Colon (tissue), 2 donors: ENCODE measurements at regions not wholly inside any gene's neighbourhood (a gene's known extent, or its start where the extent isn't known, plus 50 kb on each side); places are given as distances from the start of the nearest gene placed in this dataset.

Experiments used
- FAIRE-seq: peaks from 2 replicates; lab custom pipeline; 2012; peaks lifted over from hg19 to GRCh38; lab: Jason Lieb, UNC
- donor health status: control.
- donor health status: control.

- no peak for FAIRE-seq
Observed at GRCh38 chr13:109644069-109644750, 142.2 kb downstream of the IRS2 start.

GRCh38 chr13:109642358-109642757 lies 144.0 kb downstream of the IRS2 start:
- no peak for FAIRE-seq

GRCh38 chr13:109636736-109637135 lies 149.6 kb downstream of the IRS2 start:
- FAIRE-seq = no peak

- FAIRE-seq = no peak
Observed at GRCh38 chr13:109631069-109631468, 155.3 kb downstream of the IRS2 start.

- no peak for FAIRE-seq
Observed at GRCh38 chr13:109630271-109630670, 156.1 kb downstream of the IRS2 start.

- FAIRE-seq = no peak
Observed at GRCh38 chr13:109629737-109630136, 156.6 kb downstream of the IRS2 start.

- FAIRE-seq = no peak
Observed at GRCh38 chr13:109628251-109628699, 158.1 kb downstream of the IRS2 start.

GRCh38 chr13:109627649-109628048 lies 158.7 kb downstream of the IRS2 start:
- no peak for FAIRE-seq

- FAIRE-seq = no peak
Observed at GRCh38 chr13:109626386-109627171, 159.8 kb downstream of the IRS2 start.

GRCh38 chr13:109625156-109625555 lies 161.2 kb downstream of the IRS2 start:
- FAIRE-seq = no peak

GRCh38 chr13:109622006-109622405 lies 164.4 kb downstream of the IRS2 start:
- FAIRE-seq = no peak

- FAIRE-seq = no peak
Observed at GRCh38 chr13:109615721-109616420, 170.5 kb downstream of the IRS2 start.

- FAIRE-seq = no peak
Observed at GRCh38 chr13:109611912-109612691, 174.3 kb downstream of the IRS2 start.

- no peak for FAIRE-seq
Observed at GRCh38 chr13:109610517-109610916, 175.9 kb downstream of the IRS2 start.

GRCh38 chr13:109608503-109608902 lies 177.9 kb downstream of the IRS2 start:
- no peak for FAIRE-seq

- FAIRE-seq = no peak
Observed at GRCh38 chr13:109608059-109608458, 178.3 kb downstream of the IRS2 start.

- FAIRE-seq = no peak
Observed at GRCh38 chr13:109606520-109606919, 179.9 kb downstream of the IRS2 start.

- FAIRE-seq = no peak
Observed at GRCh38 chr13:109605846-109606245, 180.5 kb downstream of the IRS2 start.

GRCh38 chr13:109604894-109605293 lies 181.5 kb downstream of the IRS2 start:
- no peak for FAIRE-seq

- FAIRE-seq = no peak
Observed at GRCh38 chr13:109602356-109602755, 184.0 kb downstream of the IRS2 start.

GRCh38 chr13:109599901-109600657 lies 186.3 kb downstream of the IRS2 start:
- no peak for FAIRE-seq
